ENCODE measurements at regions not wholly inside any gene's neighbourhood (a gene's known extent, or its start where the extent isn't known, plus 50 kb on each side); places are given as distances from the start of the nearest gene placed in this dataset.

- no peak overlapping the region for H3K4me3 ChIP-seq (ENCODE audit: low read depth, low read length, poor library complexity, severe bottlenecking)
- intact Hi-C loops (cut with micrococcal nuclease; ENCODE audit: unreplicated experiment): no loop called here
- H3K27me3 ChIP-seq (replicated peaks; ENCODE audit: insufficient read depth, low read depth, low read length, poor library complexity): peaks cover 15% of the 10 kb centered on the region
- TF ChIP-seq, protein P1, sequence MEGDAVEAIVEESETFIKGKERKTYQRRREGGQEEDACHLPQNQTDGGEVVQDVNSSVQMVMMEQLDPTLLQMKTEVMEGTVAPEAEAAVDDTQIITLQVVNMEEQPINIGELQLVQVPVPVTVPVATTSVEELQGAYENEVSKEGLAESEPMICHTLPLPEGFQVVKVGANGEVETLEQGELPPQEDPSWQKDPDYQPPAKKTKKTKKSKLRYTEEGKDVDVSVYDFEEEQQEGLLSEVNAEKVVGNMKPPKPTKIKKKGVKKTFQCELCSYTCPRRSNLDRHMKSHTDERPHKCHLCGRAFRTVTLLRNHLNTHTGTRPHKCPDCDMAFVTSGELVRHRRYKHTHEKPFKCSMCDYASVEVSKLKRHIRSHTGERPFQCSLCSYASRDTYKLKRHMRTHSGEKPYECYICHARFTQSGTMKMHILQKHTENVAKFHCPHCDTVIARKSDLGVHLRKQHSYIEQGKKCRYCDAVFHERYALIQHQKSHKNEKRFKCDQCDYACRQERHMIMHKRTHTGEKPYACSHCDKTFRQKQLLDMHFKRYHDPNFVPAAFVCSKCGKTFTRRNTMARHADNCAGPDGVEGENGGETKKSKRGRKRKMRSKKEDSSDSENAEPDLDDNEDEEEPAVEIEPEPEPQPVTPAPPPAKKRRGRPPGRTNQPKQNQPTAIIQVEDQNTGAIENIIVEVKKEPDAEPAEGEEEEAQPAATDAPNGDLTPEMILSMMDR (conservative IDR thresholded peaks at IDR 0.05; ENCODE audit: low read depth, low read length): no peak
- no peak for TF ChIP-seq EZH2 (IDR thresholded peaks at IDR 0.05; ENCODE audit: borderline replicate concordance, low read depth, low read length, poor library complexity, severe bottlenecking)
- ChIA-PET POLR2A (ENCODE audit: low non-redundant PET) (no interaction called here), CTCF (no interaction called here)
- no peaks in the 10 kb centered on the region for H3K4me1 ChIP-seq (ENCODE audit: insufficient read depth, low read length, poor library complexity, severe bottlenecking)
- BruUV-seq (replicated peaks): no TSS peak
- no peaks in the 10 kb centered on the region for H3K36me3 ChIP-seq (ENCODE audit: insufficient read depth, low read length, poor library complexity, severe bottlenecking)
- DNase-seq (ENCODE audit: low spot score): no peak
- H3K27ac ChIP-seq (ENCODE audit: low read depth, low read length, poor library complexity, severe bottlenecking): no peak overlapping the region
- H3K9me3 ChIP-seq (ENCODE audit: low read depth, low read length, poor library complexity, severe bottlenecking): no peaks in the 10 kb centered on the region
Observed at GRCh38 chr2:198417836-198418235, 613.4 kb downstream of the PLCL1 start.

- H3K4me3 ChIP-seq (ENCODE audit: low read depth, low read length, poor library complexity, severe bottlenecking): no peak overlapping the region
- H3K4me1 ChIP-seq (ENCODE audit: insufficient read depth, low read length, poor library complexity, severe bottlenecking): no peaks in the 10 kb centered on the region
- DNase-seq (ENCODE audit: low spot score): no peak
- peaks cover 35% of the 10 kb centered on the region for H3K27me3 ChIP-seq (replicated peaks; ENCODE audit: insufficient read depth, low read depth, low read length, poor library complexity)
- no peaks in the 10 kb centered on the region for H3K36me3 ChIP-seq (ENCODE audit: insufficient read depth, low read length, poor library complexity, severe bottlenecking)
- H3K9me3 ChIP-seq (ENCODE audit: low read depth, low read length, poor library complexity, severe bottlenecking): no peaks in the 10 kb centered on the region
- CTCF ChIA-PET: no interaction called here
- intact Hi-C loops (cut with micrococcal nuclease; ENCODE audit: unreplicated experiment): no loop called here
- H3K27ac ChIP-seq (ENCODE audit: low read depth, low read length, poor library complexity, severe bottlenecking): no peak overlapping the region
- POLR2A ChIA-PET (ENCODE audit: low non-redundant PET): no interaction called here
- TF ChIP-seq, protein P1 (conservative IDR thresholded peaks at IDR 0.05; ENCODE audit: low read depth, low read length): no peak
- no peak for TF ChIP-seq EZH2 (IDR thresholded peaks at IDR 0.05; ENCODE audit: borderline replicate concordance, low read depth, low read length, poor library complexity, severe bottlenecking)
- BruUV-seq (replicated peaks): no TSS peak
Observed at GRCh38 chr2:198414976-198415375, 610.6 kb downstream of the PLCL1 start.

DNA sequence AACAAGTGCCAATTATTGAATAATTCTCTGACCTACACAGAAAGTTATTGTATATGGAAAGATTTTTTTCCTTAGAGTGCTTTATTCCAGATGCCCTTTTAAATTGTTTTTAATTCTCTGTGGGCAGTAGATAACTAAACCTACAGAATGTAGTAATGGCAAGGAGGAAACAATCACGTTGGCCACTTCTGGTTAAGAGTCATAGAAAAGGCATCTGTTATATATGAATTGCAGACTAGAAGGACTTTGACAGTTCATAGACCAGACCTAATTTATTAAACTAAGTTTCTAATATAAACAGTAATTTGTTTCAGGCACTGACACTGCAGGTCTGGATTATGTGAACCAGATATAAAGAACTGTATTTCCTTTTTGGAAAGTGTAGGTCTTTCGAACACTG lies 607.5 kb downstream of the PLCL1 start:
- no peaks in the 10 kb centered on the region for H3K36me3 ChIP-seq (ENCODE audit: insufficient read depth, low read length, poor library complexity, severe bottlenecking)
- H3K27ac ChIP-seq (ENCODE audit: low read depth, low read length, poor library complexity, severe bottlenecking): no peak overlapping the region
- CTCF ChIA-PET: no interaction called here
- H3K4me1 ChIP-seq (ENCODE audit: insufficient read depth, low read length, poor library complexity, severe bottlenecking): no peaks in the 10 kb centered on the region
- BruUV-seq (replicated peaks): no TSS peak
- peaks cover 44% of the 10 kb centered on the region for H3K27me3 ChIP-seq (replicated peaks; ENCODE audit: insufficient read depth, low read depth, low read length, poor library complexity)
- no peak for TF ChIP-seq EZH2 (IDR thresholded peaks at IDR 0.05; ENCODE audit: borderline replicate concordance, low read depth, low read length, poor library complexity, severe bottlenecking)
- TF ChIP-seq, protein P1 (conservative IDR thresholded peaks at IDR 0.05; ENCODE audit: low read depth, low read length): no peak
- no peak overlapping the region for H3K4me3 ChIP-seq (ENCODE audit: low read depth, low read length, poor library complexity, severe bottlenecking)
- H3K9me3 ChIP-seq (ENCODE audit: low read depth, low read length, poor library complexity, severe bottlenecking): no peaks in the 10 kb centered on the region
- POLR2A ChIA-PET (ENCODE audit: low non-redundant PET): no interaction called here
- DNase-seq (ENCODE audit: low spot score): no peak
- intact Hi-C loops (cut with micrococcal nuclease; ENCODE audit: unreplicated experiment): no loop called here

All from A673 (cell line).